HepG2 (cell line): ENCODE measurements at regions not wholly inside any gene's neighbourhood (a gene's known extent, or its start where the extent isn't known, plus 50 kb on each side); places are given as distances from the start of the nearest gene placed in this dataset.

Experiments
- ATAC-seq: fragments of 200-7000 bp; cut with Tn5 transposase; 3 replicates; pipeline ENCODE4 v1.9.1; 2020; ENCODE audit warnings: mild to moderate bottlenecking, moderate library complexity
- BruUV-seq: library from RNA; stranded (reverse); fragments of 400-500 nt; replicated peaks from 2 replicates; lab custom pipeline; 2021; lab: Mats Ljungman, UMichigan
- CTCF ChIA-PET: fragments of 300-600 bp; formaldehyde crosslinking; extraction: SDS; loops from one replicate; lab custom pipeline; 2021; ENCODE audit warnings: low total read pairs, inconsistent platforms, low intra/inter-chr PET ratio; lab: Yijun Ruan, JAX
- POLR2A ChIA-PET: fragments of 350-600 bp; sonication (Branson Sonifier 250); formaldehyde crosslinking; loops from one replicate; lab custom pipeline; 2020; ENCODE audit warnings: antibody characterized with exemption, inconsistent platforms; lab: Yijun Ruan, JAX
- DNase-seq: peaks from one replicate; pipeline ENCODE4 v3.0.0-alpha.2; 2015; ENCODE audit warnings: low spot score
- FAIRE-seq: peaks from 3 replicates; lab custom pipeline; 2011; peaks lifted over from hg19 to GRCh38; lab: Jason Lieb, UNC
- H2AFZ ChIP-seq: one replicate; pipeline ENCODE4 v1.6.1; 2011; ENCODE audit warnings: low read length, inconsistent platforms
- H3K27ac ChIP-seq: fragments of 300-600 bp; 3 replicates; pipeline ENCODE4 v1.8.0; 2011; ENCODE audit warnings: mixed run types, mild to moderate bottlenecking, mixed read lengths, low read length, inconsistent platforms; ENCODE audit not compliant: insufficient read depth; ENCODE audit errors: extremely low read length
- H3K27me3 ChIP-seq, 2 experiments: fragments of 200-600 bp in 1 of 2; 2 replicates in 1 of 2; 3 replicates in 1 of 2; pipeline versions ENCODE4 v1.6.0 to v1.8.0; 2011; ENCODE audit warnings: low read length in 2 of 2, mild to moderate bottlenecking in 2 of 2, moderate library complexity in 2 of 2, inconsistent platforms in 1 of 2; ENCODE audit not compliant: insufficient read depth in 2 of 2, control insufficient read depth in 1 of 2
- H3K36me3 ChIP-seq, 2 experiments: fragments of 200-600 bp in 1 of 2; replicated peaks in 1 of 2; 2 replicates in 1 of 2; 3 replicates in 1 of 2; pipeline versions ENCODE4 v1.5.1 to v1.8.0; 2011; ENCODE audit warnings: low read length in 2 of 2, inconsistent platforms in 1 of 2; ENCODE audit not compliant: insufficient read depth in 2 of 2, control insufficient read depth in 1 of 2
- H3K4me1 ChIP-seq: 2 replicates; pipeline ENCODE4 v1.5.1; 2012; ENCODE audit warnings: low read length, inconsistent platforms; ENCODE audit not compliant: insufficient read depth
- H3K4me2 ChIP-seq: 2 replicates; pipeline ENCODE4 v1.6.0; 2011; ENCODE audit warnings: low read depth, low read length, inconsistent platforms
- H3K4me3 ChIP-seq, 3 experiments: fragments of 200-600 bp in 1 of 3; sonication (generic), shearing (Covaris generic) in 1 of 3; replicated peaks in 1 of 3; 2 replicates each; pipeline ENCODE4 v1.5.1; 2011 to 2016; ENCODE audit warnings: low read length in 3 of 3, inconsistent platforms in 2 of 3, low read depth in 2 of 3, mild to moderate bottlenecking in 2 of 3, control low read depth in 1 of 3, mixed read lengths in 1 of 3; ENCODE audit not compliant: insufficient read depth in 1 of 3
- H3K79me2 ChIP-seq: one replicate; pipeline ENCODE4 v1.6.1; 2011; ENCODE audit warnings: low read length, inconsistent platforms; ENCODE audit not compliant: insufficient read depth
- H3K9ac ChIP-seq: 2 replicates; pipeline ENCODE4 v1.6.0; 2011; ENCODE audit warnings: mild to moderate bottlenecking, low read depth, low read length, inconsistent platforms; ENCODE audit not compliant: insufficient read depth
- H3K9me3 ChIP-seq: 2 replicates; pipeline ENCODE4 v1.5.1; 2012; ENCODE audit warnings: mild to moderate bottlenecking, low read length
- H4K20me1 ChIP-seq: 2 replicates; pipeline ENCODE4 v1.6.0; 2011; ENCODE audit warnings: inconsistent platforms, mild to moderate bottlenecking, low read length, moderate library complexity; ENCODE audit not compliant: insufficient read depth
- ADNP ChIP-seq: sonication (generic); formaldehyde crosslinking; IDR thresholded peaks from 2 replicates; pipeline ENCODE4 v1.4.0; 2020; ENCODE audit warnings: missing genetic modification reagents
- HMG20A ChIP-seq: IDR thresholded peaks from 2 replicates; pipeline ENCODE4 v1.6.1; 2016; ENCODE audit warnings: borderline replicate concordance
- HNF1A ChIP-seq, 2 experiments: sonication (generic) in 1 of 2; formaldehyde crosslinking in 1 of 2; IDR thresholded peaks; 2 replicates each; pipeline versions ENCODE4 v1.4.0 to v1.6.1; 2016 to 2020; ENCODE audit warnings: borderline replicate concordance in 1 of 2, low read depth in 1 of 2, mild to moderate bottlenecking in 1 of 2, missing genetic modification reagents in 1 of 2
- HNF4G ChIP-seq, 2 experiments: sonication (generic) in 1 of 2; formaldehyde crosslinking in 1 of 2; IDR thresholded peaks; 2 replicates each; pipeline versions ENCODE4 v1.4.0 to v1.6.1; 2011 to 2020; ENCODE audit warnings: borderline replicate concordance in 2 of 2, low read depth in 2 of 2, mild to moderate bottlenecking in 2 of 2, low read length in 1 of 2, missing genetic modification reagents in 1 of 2, moderate library complexity in 1 of 2
- HNRNPH1 ChIP-seq: fragments of 200-400 bp; formaldehyde crosslinking; optimal IDR thresholded peaks from 2 replicates; pipeline ENCODE3; 2017; ENCODE audit warnings: mild to moderate bottlenecking, low read depth, low read length
- HOXA5 ChIP-seq: sonication (generic); formaldehyde crosslinking; IDR thresholded peaks from 2 replicates; pipeline ENCODE4 v1.4.0; 2020; ENCODE audit warnings: missing genetic modification reagents
- MTERF4 ChIP-seq: sonication (generic); formaldehyde crosslinking; IDR thresholded peaks from 2 replicates; pipeline ENCODE4 v1.8.0; 2023; ENCODE audit warnings: mild to moderate bottlenecking, missing genetic modification reagents
- MZF1 ChIP-seq: sonication (generic); formaldehyde crosslinking; IDR thresholded peaks from 2 replicates; pipeline ENCODE4 v1.8.1; 2023; ENCODE audit warnings: mild to moderate bottlenecking, missing genetic modification reagents, borderline replicate concordance
- TARDBP ChIP-seq: sonication (generic); formaldehyde crosslinking; IDR thresholded peaks from 2 replicates; pipeline ENCODE4 v1.8.0; 2022; ENCODE audit warnings: mild to moderate bottlenecking, missing genetic modification reagents
- U2AF1 ChIP-seq: fragments of 200-400 bp; formaldehyde crosslinking; optimal IDR thresholded peaks from 2 replicates; pipeline ENCODE3; 2017; ENCODE audit warnings: mild to moderate bottlenecking, low read depth, low read length
- ZFP36 ChIP-seq: fragments of 150-350 bp; IDR thresholded peaks from 2 replicates; pipeline ENCODE4 v1.6.1; 2018; ENCODE audit warnings: borderline replicate concordance, low read length, low read depth; ENCODE audit not compliant: partially characterized antibody
- ZNF687 ChIP-seq: sonication (generic); formaldehyde crosslinking; IDR thresholded peaks from 2 replicates; pipeline ENCODE4 v1.5.1; 2020; ENCODE audit warnings: mild to moderate bottlenecking, missing genetic modification reagents, moderate library complexity
- WGBS: methylation state at CpG from one replicate; pipeline ENCODE4 v1.1.6; 2017; ENCODE audit warnings: low lambda C conversion rate; 5-methylcytosine and 5-hydroxymethylcytosine counted together
- in situ Hi-C: cut with HindIII; loops from 2 replicates; pipeline ENCODE4 v1.10.0; 2017; ENCODE audit warnings: low pct_unique_long_range_greater_than_20kb; ENCODE audit not compliant: extremely low pct_ligation_motif_present
- intact Hi-C: fragments of 100-400 bp; cut with micrococcal nuclease; formaldehyde crosslinking; loops from one replicate; pipeline ENCODE4 v1.10.0; 2022; ENCODE audit not compliant: unreplicated experiment

- TF ChIP-seq ZNF687 (CRISPR knock-in tag), result no peak
These were observed 55.9 kb upstream of the HPCAL1 start (continued) for GRCh38 chr2:10246831-10247230.

- intact Hi-C loops (no loop called here), in situ Hi-C loops (no loop called here)
- ATAC-seq (no peak), FAIRE-seq (no peak), DNase-seq (no peak)
- Histone ChIP-seq H3K9me3 (peaks cover 12% of the 10 kb centered on the region), H3K4me3 (no peak overlapping the region), H4K20me1 (no peaks in the 10 kb centered on the region), H3K27me3 (peaks cover 16 to 33% of the 10 kb centered on the region in 2 experiments), H3K4me1 (peaks cover 2% of the 10 kb centered on the region; the same call in 1 of the 2 replicates), H3K27ac (no peak overlapping the region), H3K4me2 (no peak overlapping the region), H2AFZ (no peak overlapping the region), H3K36me3 (no peaks in the 10 kb centered on the region), H3K79me2 (no peaks in the 10 kb centered on the region), H3K9ac (no peak overlapping the region)
- ChIA-PET CTCF (no interaction called here), POLR2A (no interaction called here)
- BruUV-seq, result no TSS peak
- WGBS, result 0% methylated on average over 1 of the region's 1 CpG
- TF ChIP-seq MTERF4 (CRISPR knock-in tag) (no peak), U2AF1 (no peak), HNRNPH1 (no peak), HOXA5 (CRISPR knock-in tag) (no peak), TARDBP (no peak), HNF1A (IDR thresholded peaks at IDR 0.05; ENCODE audit: low read depth) (no peak), HNF1A (CRISPR knock-in tag; IDR thresholded peaks at IDR 0.05; ENCODE audit: borderline replicate concordance) (no peak), ADNP (no peak), ZFP36 (no peak), MZF1 (CRISPR knock-in tag) (no peak), HMG20A (CRISPR knock-in tag) (no peak), HNF4G (IDR thresholded peaks at IDR 0.05; ENCODE audit: borderline replicate concordance, low read depth, low read length) (no peak), HNF4G (CRISPR knock-in tag; IDR thresholded peaks at IDR 0.05; ENCODE audit: borderline replicate concordance, low read depth) (no peak)
These were observed 52.9 kb upstream of the HPCAL1 start for GRCh38 chr2:10249798-10250197.
